Hepatocyte (in vitro differentiated cells): ENCODE measurements at regions not wholly inside any gene's neighbourhood (a gene's known extent, or its start where the extent isn't known, plus 50 kb on each side); places are given as distances from the start of the nearest gene placed in this dataset.

ENCODE experiments used
- EZH2 ChIP-seq: fragments of 200-600 bp; sonication (generic); IDR thresholded peaks from 2 replicates; pipeline ENCODE4 v1.6.1; 2016; ENCODE audit warnings: antibody characterized with exemption, mild to moderate bottlenecking, borderline replicate concordance
- EZH2phosphoT487 ChIP-seq: fragments of 200-600 bp; sonication (generic); IDR thresholded peaks from one replicate; pipeline ENCODE4 v1.6.1; 2018; ENCODE audit warnings: antibody characterized with exemption, mild to moderate bottlenecking, low read depth, moderate library complexity; ENCODE audit not compliant: unreplicated experiment, severe bottlenecking
- TF ChIP-seq, protein P1 (sequence below): fragments of 200-600 bp; sonication (generic); IDR thresholded peaks from 2 replicates; pipeline ENCODE4 v1.5.1; 2016; ENCODE audit warnings: antibody characterized with exemption, mild to moderate bottlenecking; ENCODE audit not compliant: poor library complexity

DNA sequence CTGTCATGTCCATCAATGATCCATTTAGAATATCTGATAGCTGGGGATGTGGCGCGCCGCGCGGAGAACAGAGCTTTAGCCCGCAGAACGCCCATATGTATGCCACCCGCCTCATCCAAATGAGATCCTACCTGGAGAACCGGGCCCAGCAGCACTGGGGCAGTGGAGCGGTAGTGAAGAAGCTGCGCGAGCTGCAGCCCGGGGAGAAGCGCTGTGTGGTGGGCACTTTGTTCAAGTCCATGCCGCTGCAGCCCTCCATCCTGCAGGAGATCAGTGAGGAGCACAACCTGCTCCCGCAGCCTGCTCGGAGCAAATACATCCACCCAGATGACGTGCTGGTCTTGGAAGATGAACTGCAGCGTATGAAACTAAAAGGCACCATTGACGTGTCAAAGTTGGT, 313.7 kb downstream of the NR2F1-AS1 start:
- TF ChIP-seq, protein P1, sequence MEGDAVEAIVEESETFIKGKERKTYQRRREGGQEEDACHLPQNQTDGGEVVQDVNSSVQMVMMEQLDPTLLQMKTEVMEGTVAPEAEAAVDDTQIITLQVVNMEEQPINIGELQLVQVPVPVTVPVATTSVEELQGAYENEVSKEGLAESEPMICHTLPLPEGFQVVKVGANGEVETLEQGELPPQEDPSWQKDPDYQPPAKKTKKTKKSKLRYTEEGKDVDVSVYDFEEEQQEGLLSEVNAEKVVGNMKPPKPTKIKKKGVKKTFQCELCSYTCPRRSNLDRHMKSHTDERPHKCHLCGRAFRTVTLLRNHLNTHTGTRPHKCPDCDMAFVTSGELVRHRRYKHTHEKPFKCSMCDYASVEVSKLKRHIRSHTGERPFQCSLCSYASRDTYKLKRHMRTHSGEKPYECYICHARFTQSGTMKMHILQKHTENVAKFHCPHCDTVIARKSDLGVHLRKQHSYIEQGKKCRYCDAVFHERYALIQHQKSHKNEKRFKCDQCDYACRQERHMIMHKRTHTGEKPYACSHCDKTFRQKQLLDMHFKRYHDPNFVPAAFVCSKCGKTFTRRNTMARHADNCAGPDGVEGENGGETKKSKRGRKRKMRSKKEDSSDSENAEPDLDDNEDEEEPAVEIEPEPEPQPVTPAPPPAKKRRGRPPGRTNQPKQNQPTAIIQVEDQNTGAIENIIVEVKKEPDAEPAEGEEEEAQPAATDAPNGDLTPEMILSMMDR: no peak
- no peak for TF ChIP-seq EZH2
- no peak for TF ChIP-seq EZH2phosphoT487
